ENCODE measurements at regions not wholly inside any gene's neighbourhood (a gene's known extent, or its start where the extent isn't known, plus 50 kb on each side); places are given as distances from the start of the nearest gene placed in this dataset.
"Not testable (repeated sequence)": the region's sequence is repeated elsewhere in the genome, so short reads cannot be mapped to it uniquely, and the experiment has no call there.

GRCh38 chr3:118229196-118229595 lies 805.5 kb downstream of the IGSF11 start:
- no peak for TF ChIP-seq CTCF (IDR thresholded peaks at IDR 0.05; ENCODE audit: low read depth, low read length)
- H3K4me3 ChIP-seq (ENCODE audit: low read depth, low read length), result no peak overlapping the region
- in situ Hi-C loops (cut with HindIII; ENCODE audit: low sequenced_read_pairs), result no loop called here
- DNase-seq (ENCODE audit: low read depth, low spot score), result no peak

- in situ Hi-C loops (cut with HindIII; ENCODE audit: low sequenced_read_pairs), result no loop called here
- H3K4me3 ChIP-seq (ENCODE audit: low read depth, low read length), result no peak overlapping the region
- DNase-seq (ENCODE audit: low read depth, low spot score), result no peak
- no peak for TF ChIP-seq CTCF (IDR thresholded peaks at IDR 0.05; ENCODE audit: low read depth, low read length)
These were observed 803.1 kb downstream of the IGSF11 start for GRCh38 chr3:118231578-118231977.

- DNase-seq (ENCODE audit: low read depth, low spot score), result no peak
- H3K4me3 ChIP-seq (ENCODE audit: low read depth, low read length), result no peak overlapping the region
- in situ Hi-C loops (cut with HindIII; ENCODE audit: low sequenced_read_pairs), result no loop called here
- no peak for TF ChIP-seq CTCF (IDR thresholded peaks at IDR 0.05; ENCODE audit: low read depth, low read length)
These were observed 795.4 kb downstream of the IGSF11 start for GRCh38 chr3:118239253-118239652.

GRCh38 chr3:118244761-118245160 lies 789.9 kb downstream of the IGSF11 start:
- DNase-seq (ENCODE audit: low read depth, low spot score), result no peak
- in situ Hi-C loops (cut with HindIII; ENCODE audit: low sequenced_read_pairs), result no loop called here
- TF ChIP-seq CTCF (IDR thresholded peaks at IDR 0.05; ENCODE audit: low read depth, low read length), result no peak
- no peak overlapping the region for H3K4me3 ChIP-seq (ENCODE audit: low read depth, low read length)

- H3K4me3 ChIP-seq (ENCODE audit: low read depth, low read length), result no peak overlapping the region
- in situ Hi-C loops (cut with HindIII; ENCODE audit: low sequenced_read_pairs), result no loop called here
- DNase-seq (ENCODE audit: low read depth, low spot score), result no peak
- no peak for TF ChIP-seq CTCF (IDR thresholded peaks at IDR 0.05; ENCODE audit: low read depth, low read length)
These were observed 789.3 kb downstream of the IGSF11 start for GRCh38 chr3:118245312-118245711.

GRCh38 chr3:118258850-118259249 lies 775.8 kb downstream of the IGSF11 start:
- in situ Hi-C loops (cut with HindIII; ENCODE audit: low sequenced_read_pairs); H3K4me3 ChIP-seq (ENCODE audit: low read depth, low read length); DNase-seq (ENCODE audit: low read depth, low spot score): not testable (repeated sequence)

GRCh38 chr3:118262800-118263402 lies 771.7 kb downstream of the IGSF11 start:
- no peak overlapping the region for H3K4me3 ChIP-seq (ENCODE audit: low read depth, low read length)
- in situ Hi-C loops (cut with HindIII; ENCODE audit: low sequenced_read_pairs), result no loop called here
- DNase-seq (ENCODE audit: low read depth, low spot score), result no peak
- no peak for TF ChIP-seq CTCF (IDR thresholded peaks at IDR 0.05; ENCODE audit: low read depth, low read length)

All from astrocyte of the spinal cord (primary cell).